ENCODE measurements at regions not wholly inside any gene's neighbourhood (a gene's known extent, or its start where the extent isn't known, plus 50 kb on each side); places are given as distances from the start of the nearest gene placed in this dataset.

DNA sequence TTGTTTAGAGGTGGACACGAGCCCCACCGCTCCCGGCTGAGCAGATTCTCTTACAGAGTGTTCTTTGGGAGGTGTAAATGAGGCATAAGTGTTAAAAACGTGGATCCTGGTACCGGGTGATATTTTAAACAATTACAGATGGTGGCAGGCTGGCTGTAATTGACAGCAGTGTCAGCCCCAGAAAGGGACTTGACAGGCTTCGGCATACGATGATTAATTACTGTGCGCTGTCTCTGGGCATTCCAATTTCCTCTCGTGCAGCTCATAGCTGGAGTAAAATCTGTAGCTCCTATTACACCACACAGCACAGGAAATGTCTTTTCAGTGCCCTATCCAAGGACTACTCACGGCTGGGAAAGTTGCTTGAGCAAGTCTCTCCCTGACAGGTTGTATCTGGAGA lies 305.4 kb upstream of the IRX2 start (continued):
- TF ChIP-seq TAF7 (optimal IDR thresholded peaks at IDR 0.05; ENCODE audit: borderline replicate concordance, low read depth, low read length) (no peak), TEAD4 (IDR thresholded peaks at IDR 0.05; ENCODE audit: low read depth, low read length) (no peak), HDAC6 (IDR thresholded peaks at IDR 0.05; ENCODE audit: low read depth, low read length) (no peak)
